GM12878 (cell line): ENCODE measurements at regions not wholly inside any gene's neighbourhood (a gene's known extent, or its start where the extent isn't known, plus 50 kb on each side); places are given as distances from the start of the nearest gene placed in this dataset.

Experiments used
- ATAC-seq: fragments of 200-7000 bp; cut with Tn5 transposase; 3 replicates; pipeline ENCODE4 v1.9.1; 2020; ENCODE audit warnings: mild to moderate bottlenecking, moderate library complexity
- BruUV-seq: library from RNA; stranded (reverse); fragments of 400-500 nt; replicated peaks from 2 replicates; lab custom pipeline; 2021; lab: Mats Ljungman, UMichigan
- CTCF ChIA-PET: fragments of 300-600 bp; sonication (Branson Sonifier 250); formaldehyde crosslinking; extraction: SDS; loops from one replicate; lab custom pipeline; 2021; ENCODE audit warnings: inconsistent platforms; lab: Yijun Ruan, JAX
- POLR2A ChIA-PET: fragments of 350-600 bp; formaldehyde crosslinking; extraction: SDS; loops from one replicate; lab custom pipeline; 2021; ENCODE audit warnings: inconsistent platforms; lab: Charles Lee
- RAD21 ChIA-PET: fragments of 300-600 bp; sonication (Branson Sonifier 250); formaldehyde crosslinking; loops from one replicate; lab custom pipeline; 2023; ENCODE audit warnings: antibody characterized with exemption; ENCODE audit not compliant: unreplicated experiment; lab: Charles Lee
- SMC1A ChIA-PET: fragments of 300-600 bp; sonication (Branson Sonifier 250); formaldehyde crosslinking; loops from one replicate; lab custom pipeline; 2023; ENCODE audit not compliant: unreplicated experiment, uncharacterized antibody; lab: Charles Lee
- DNase-seq: peaks from one replicate; pipeline ENCODE4 v3.0.0-alpha.2; 2011; ENCODE audit warnings: low read depth, low spot score
- FAIRE-seq: peaks from 3 replicates; lab custom pipeline; 2011; peaks lifted over from hg19 to GRCh38; lab: Jason Lieb, UNC
- H2AFZ ChIP-seq: 2 replicates; pipeline ENCODE4 v1.6.0; 2011; ENCODE audit warnings: low read depth, low read length, control low read depth; ENCODE audit not compliant: control insufficient read depth
- H3K27ac ChIP-seq: 2 replicates; pipeline ENCODE4 v1.5.1; 2011; ENCODE audit warnings: control low read depth; ENCODE audit not compliant: control insufficient read depth, insufficient read depth
- H3K27me3 ChIP-seq, 2 experiments: replicated peaks in 1 of 2; 2 replicates each; pipeline versions ENCODE4 v1.6.0 to v1.6.1; 2011; ENCODE audit warnings: low read length in 1 of 2; ENCODE audit not compliant: control insufficient read depth in 2 of 2, insufficient read depth in 2 of 2
- H3K36me3 ChIP-seq, 2 experiments: 2 replicates each; pipeline ENCODE4 v1.5.1; 2011; ENCODE audit warnings: low read length in 1 of 2; ENCODE audit not compliant: control insufficient read depth in 2 of 2, insufficient read depth in 2 of 2
- H3K4me1 ChIP-seq: 2 replicates; pipeline ENCODE4 v1.6.1; 2011; ENCODE audit warnings: mild to moderate bottlenecking, low read length, moderate library complexity, mixed read lengths; ENCODE audit not compliant: control insufficient read depth, insufficient read depth
- H3K4me2 ChIP-seq: 2 replicates; pipeline ENCODE4 v1.6.0; 2011; ENCODE audit warnings: control low read depth; ENCODE audit not compliant: control insufficient read depth, insufficient read depth
- H3K4me3 ChIP-seq: fragments of 200-600 bp; sonication (generic); 2 replicates; pipeline ENCODE4 v1.5.1; 2016
- H3K79me2 ChIP-seq: 2 replicates; pipeline ENCODE4 v1.6.0; 2011; ENCODE audit warnings: low read length; ENCODE audit not compliant: control insufficient read depth, insufficient read depth
- H3K9ac ChIP-seq: 2 replicates; pipeline ENCODE4 v1.8.0; 2011; ENCODE audit warnings: low read length, control low read depth, mixed read lengths; ENCODE audit not compliant: control insufficient read depth, insufficient read depth
- H3K9me3 ChIP-seq: replicated peaks from 3 replicates; pipeline ENCODE4 v1.5.1; 2011; ENCODE audit warnings: mild to moderate bottlenecking, low read length; ENCODE audit not compliant: control insufficient read depth, insufficient read depth
- H4K20me1 ChIP-seq: 2 replicates; pipeline ENCODE4 v1.6.0; 2011; ENCODE audit not compliant: control insufficient read depth, insufficient read depth
- BCL3 ChIP-seq: IDR thresholded peaks from 2 replicates; pipeline ENCODE4 v1.6.1; 2011; ENCODE audit warnings: borderline replicate concordance, low read depth, mild to moderate bottlenecking, moderate library complexity, low read length; ENCODE audit not compliant: insufficient read depth, poor library complexity, severe bottlenecking
- CBX3 ChIP-seq: fragments of 200-600 bp; sonication (generic); IDR thresholded peaks from 2 replicates; pipeline ENCODE4 v1.6.1; 2016; ENCODE audit warnings: low read depth, borderline replicate concordance
- CHD4 ChIP-seq: fragments of 200-600 bp; sonication (generic); IDR thresholded peaks from 2 replicates; pipeline ENCODE4 v1.6.1; 2016; ENCODE audit warnings: mild to moderate bottlenecking
- NKRF ChIP-seq: fragments of 450-650 bp; conservative IDR thresholded peaks from 2 replicates; pipeline ENCODE4 v1.6.1; 2017; ENCODE audit warnings: mild to moderate bottlenecking, moderate library complexity
- NR2F1 ChIP-seq: fragments of 450-650 bp; conservative IDR thresholded peaks from 2 replicates; pipeline ENCODE4 v1.6.1; 2017; ENCODE audit warnings: mild to moderate bottlenecking
- SREBF2 ChIP-seq: IDR thresholded peaks from 2 replicates; pipeline ENCODE4 v1.6.1; 2012; ENCODE audit warnings: mild to moderate bottlenecking, low read length
- STAT3 ChIP-seq: IDR thresholded peaks from 2 replicates; pipeline ENCODE4 v1.6.1; 2011; ENCODE audit warnings: low read depth, low read length, improper control_type of control experiment
- TAF1 ChIP-seq: IDR thresholded peaks from 2 replicates; pipeline ENCODE4 v1.6.1; 2011; ENCODE audit warnings: mild to moderate bottlenecking, low read depth, low read length, borderline replicate concordance
- TARDBP ChIP-seq: IDR thresholded peaks from 2 replicates; pipeline ENCODE4 v1.6.1; 2016; ENCODE audit warnings: borderline replicate concordance
- ZNF687 ChIP-seq: fragments of 450-650 bp; IDR thresholded peaks from 2 replicates; pipeline ENCODE4 v1.6.1; 2017; ENCODE audit warnings: mild to moderate bottlenecking, moderate library complexity
- WGBS: methylation state at CpG from one replicate; pipeline ENCODE4 v1.1.6; 2016; ENCODE audit warnings: low lambda C conversion rate; ENCODE audit not compliant: insufficient replicate concordance, insufficient coverage; ENCODE audit errors: missing lambda C conversion rate; 5-methylcytosine and 5-hydroxymethylcytosine counted together
- in situ Hi-C: fragments of 300-500 bp; cut with MboI; formaldehyde crosslinking; loops from 9 replicates; pipeline ENCODE4 v1.14.3; 2018; ENCODE audit warnings: mixed read lengths
- intact Hi-C: fragments of 100-400 bp; cut with micrococcal nuclease; formaldehyde crosslinking; loops from one replicate; pipeline ENCODE4 v1.14.2; 2022; ENCODE audit not compliant: unreplicated experiment

- H3K9me3 ChIP-seq, result no peaks in the 10 kb centered on the region
- H3K36me3 ChIP-seq, result no peaks in the 10 kb centered on the region
- DNase-seq (no peak), ATAC-seq (no peak), FAIRE-seq (no peak)
- H3K27me3 ChIP-seq, result no peaks in the 10 kb centered on the region
- POLR2A ChIA-PET, result no interaction called here
- no TSS peak for BruUV-seq
- no peak overlapping the region for H2AFZ ChIP-seq
- in situ Hi-C loops, result no loop called here
- WGBS, result 57% methylated on average over 4 of the region's 4 CpGs
- H4K20me1 ChIP-seq, result no peaks in the 10 kb centered on the region
- H3K79me2 ChIP-seq, result no peaks in the 10 kb centered on the region
- H3K4me3 ChIP-seq, result no peak overlapping the region
- TF ChIP-seq TAF1 (no peak), SREBF2 (no peak), BCL3 (no peak), STAT3 (no peak), CHD4 (no peak), NR2F1 (no peak), ZNF687 (no peak), CBX3 (no peak), NKRF (no peak), TARDBP (no peak)
- intact Hi-C loops, result no loop called here
- no peak overlapping the region for H3K9ac ChIP-seq
- RAD21 ChIA-PET, result no interaction called here
- SMC1A ChIA-PET, result interaction anchor here (1.0 to 2.3 kb wide), 2 partner anchors 14 to 134 kb away, joined by 3 to 10 read pairs; no protein-coding TSS in a partner anchor
- H3K4me1 ChIP-seq, result peaks cover 4% of the 10 kb centered on the region
- H3K4me2 ChIP-seq, result no peak overlapping the region
- H3K27ac ChIP-seq, result no peak overlapping the region
- CTCF ChIA-PET, result interaction anchor here (0.8 to 2.4 kb wide), 4 partner anchors 13 to 187 kb away, joined by 3 to 9 read pairs (median 4); no protein-coding TSS in a partner anchor
Observed at GRCh38 chr9:99419070-99419469, 197.0 kb downstream of the SEC61B start.
